HEK293T (cell line): ENCODE measurements at regions not wholly inside any gene's neighbourhood (a gene's known extent, or its start where the extent isn't known, plus 50 kb on each side); places are given as distances from the start of the nearest gene placed in this dataset.

Source experiments
- CTCF ChIA-PET: fragments of 350-600 bp; formaldehyde crosslinking; extraction: SDS; loops from one replicate; lab custom pipeline; 2021; ENCODE audit warnings: antibody characterized with exemption, inconsistent platforms; lab: Yijun Ruan, JAX
- POLR2A ChIA-PET: fragments of 350-600 bp; formaldehyde crosslinking; extraction: SDS; loops from one replicate; lab custom pipeline; 2020; ENCODE audit warnings: antibody characterized with exemption, inconsistent platforms; lab: Yijun Ruan, JAX
- DNase-seq: peaks from one replicate; pipeline ENCODE4 v3.0.0; 2012; ENCODE audit warnings: mixed read lengths; ENCODE audit errors: extremely low spot score
- ARNT ChIP-seq: fragments of 450-650 bp; IDR thresholded peaks from 2 replicates; pipeline ENCODE4 v1.6.1; 2017; ENCODE audit warnings: mild to moderate bottlenecking
- BHLHE40 ChIP-seq: fragments of 450-650 bp; IDR thresholded peaks from 2 replicates; pipeline ENCODE4 v1.6.1; 2016; ENCODE audit warnings: mild to moderate bottlenecking, moderate library complexity, borderline replicate concordance
- CTBP1 ChIP-seq: fragments of 450-650 bp; IDR thresholded peaks from 2 replicates; pipeline ENCODE4 v1.6.1; 2016; ENCODE audit warnings: borderline replicate concordance
- ELF4 ChIP-seq: fragments of 450-650 bp; IDR thresholded peaks from 2 replicates; pipeline ENCODE4 v1.6.1; 2017; ENCODE audit warnings: antibody characterized with exemption
- FOXA1 ChIP-seq: fragments of 450-650 bp; IDR thresholded peaks from 2 replicates; pipeline ENCODE4 v1.6.1; 2016; ENCODE audit warnings: mild to moderate bottlenecking
- FOXK2 ChIP-seq: fragments of 450-650 bp; IDR thresholded peaks from 2 replicates; pipeline ENCODE4 v1.6.1; 2016; ENCODE audit warnings: mild to moderate bottlenecking
- FOXM1 ChIP-seq: fragments of 450-650 bp; IDR thresholded peaks from 2 replicates; pipeline ENCODE4 v1.6.1; 2017; ENCODE audit warnings: mild to moderate bottlenecking, borderline replicate concordance
- HDGF ChIP-seq: fragments of 450-650 bp; IDR thresholded peaks from 2 replicates; pipeline ENCODE4 v1.6.1; 2017; ENCODE audit warnings: antibody characterized with exemption, borderline replicate concordance
- L3MBTL2 ChIP-seq: fragments of 450-650 bp; conservative IDR thresholded peaks from 2 replicates; pipeline ENCODE4 v1.6.1; 2016; ENCODE audit warnings: mild to moderate bottlenecking
- LEF1 ChIP-seq: fragments of 450-650 bp; IDR thresholded peaks from 2 replicates; pipeline ENCODE4 v1.6.1; 2017; ENCODE audit warnings: mild to moderate bottlenecking, borderline replicate concordance
- NFRKB ChIP-seq: fragments of 450-650 bp; IDR thresholded peaks from 2 replicates; pipeline ENCODE4 v1.6.1; 2016; ENCODE audit warnings: mild to moderate bottlenecking, moderate library complexity
- PKNOX1 ChIP-seq: fragments of 450-650 bp; IDR thresholded peaks from 2 replicates; pipeline ENCODE4 v1.6.1; 2016
- SP1 ChIP-seq: fragments of 450-650 bp; IDR thresholded peaks from 2 replicates; pipeline ENCODE4 v1.6.1; 2017
- SUZ12 ChIP-seq: fragments of 450-650 bp; IDR thresholded peaks from 2 replicates; pipeline ENCODE4 v1.6.1; 2016; ENCODE audit warnings: mild to moderate bottlenecking
- TARDBP ChIP-seq: fragments of 450-650 bp; IDR thresholded peaks from 2 replicates; pipeline ENCODE4 v1.6.1; 2016
- ZNF384 ChIP-seq: fragments of 450-650 bp; IDR thresholded peaks from 2 replicates; pipeline ENCODE4 v1.6.1; 2016

- ChIA-PET CTCF (interaction anchor here (1.3 kb wide), 1 partner anchor 43 kb away, joined by 4 read pairs; no protein-coding TSS in a partner anchor), POLR2A (interaction anchor here (1.2 kb wide), 1 partner anchor 1037 kb away, joined by 3 read pairs; no protein-coding TSS in a partner anchor)
- no peak for DNase-seq
- TF ChIP-seq TARDBP, result no peak
- TF ChIP-seq PKNOX1, result peak; percentile 57
- TF ChIP-seq CTBP1, result peak; percentile 36; the same call in 1 of the 2 replicates
- TF ChIP-seq FOXA1, result no peak
Measured at GRCh38 chr5:92561411-92561959, 1019.5 kb downstream of the NR2F1-AS1 start.

- POLR2A ChIA-PET, result no interaction called here
- TF ChIP-seq BHLHE40 (no peak), LEF1 (no peak), PKNOX1 (no peak), FOXA1 (no peak), TARDBP (no peak), CTBP1 (no peak), FOXK2 (no peak), ARNT (no peak), NFRKB (no peak), SUZ12 (no peak), FOXM1 (no peak), L3MBTL2 (no peak), ZNF384 (no peak), HDGF (no peak), ELF4 (no peak), SP1 (no peak)
- DNase-seq, result no peak
- CTCF ChIA-PET, result interaction anchor here (0.8 to 1.3 kb wide), 2 partner anchors 9 to 43 kb away, joined by 3 to 4 read pairs; no protein-coding TSS in a partner anchor
Measured at GRCh38 chr5:92560698-92561401, 1020.2 kb downstream of the NR2F1-AS1 start.

- no peak for DNase-seq
- ChIA-PET POLR2A (no interaction called here), CTCF (interaction anchor here (0.6 kb wide), 1 partner anchor 630 kb away, joined by 3 read pairs; no protein-coding TSS in a partner anchor)
- no peak for TF ChIP-seq FOXA1
- peak; percentile 35; the same call in 1 of the 2 replicates for TF ChIP-seq CTBP1
Measured at GRCh38 chr5:92559781-92560180, 1021.2 kb downstream of the NR2F1-AS1 start.

GRCh38 chr5:92559331-92559730 is 1021.7 kb downstream of the NR2F1-AS1 start:
- ChIA-PET CTCF (interaction anchor here (0.6 to 1.4 kb wide), 2 partner anchors 41 to 629 kb away, joined by 3 read pairs; no protein-coding TSS in a partner anchor), POLR2A (no interaction called here)
- TF ChIP-seq CTBP1, result no peak
- TF ChIP-seq FOXA1, result no peak
- TF ChIP-seq BHLHE40, result no peak
- TF ChIP-seq NFRKB, result no peak
- TF ChIP-seq SUZ12, result no peak
- no peak for TF ChIP-seq ARNT
- TF ChIP-seq FOXK2, result no peak
- no peak for TF ChIP-seq PKNOX1
- TF ChIP-seq FOXM1, result no peak
- TF ChIP-seq ZNF384, result no peak
- no peak for TF ChIP-seq L3MBTL2
- TF ChIP-seq ELF4, result no peak
- no peak for TF ChIP-seq SP1
- no peak for TF ChIP-seq LEF1
- TF ChIP-seq TARDBP, result no peak
- DNase-seq, result no peak

- CTCF ChIA-PET, result no interaction called here
- TF ChIP-seq HDGF (no peak), ZNF384 (no peak), FOXM1 (no peak), NFRKB (no peak), FOXA1 (no peak), ELF4 (no peak), LEF1 (no peak), SUZ12 (no peak), ARNT (no peak), FOXK2 (no peak), L3MBTL2 (no peak), PKNOX1 (no peak), SP1 (no peak)
Measured at GRCh38 chr5:92556747-92557146, 1024.3 kb downstream of the NR2F1-AS1 start.

More at GRCh38 chr5:92556747-92557146, 1024.3 kb downstream of the NR2F1-AS1 start:
- DNase-seq, result no peak
- POLR2A ChIA-PET, result interaction anchor here (0.6 kb wide), 1 partner anchor 11 kb away, joined by 3 read pairs; no protein-coding TSS in a partner anchor
